HCT116 (cell line): ENCODE measurements at regions not wholly inside any gene's neighbourhood (a gene's known extent, or its start where the extent isn't known, plus 50 kb on each side); places are given as distances from the start of the nearest gene placed in this dataset.

Experiments
- CEBPB ChIP-seq: IDR thresholded peaks from 2 replicates; pipeline ENCODE4 v1.6.1; 2012; ENCODE audit warnings: low read depth
- EZH2 ChIP-seq: fragments of 200-600 bp; sonication (generic); IDR thresholded peaks from 2 replicates; pipeline ENCODE4 v1.6.1; 2017; ENCODE audit warnings: antibody characterized with exemption, mixed run types
- POLR2AphosphoS5 ChIP-seq: IDR thresholded peaks from 2 replicates; pipeline ENCODE4 v1.6.1; 2011; ENCODE audit warnings: mild to moderate bottlenecking, low read depth, low read length, moderate library complexity
- TF ChIP-seq, protein P1 (sequence below), 3 experiments: fragments of 200-600 bp in 1 of 3; sonication (generic) in 1 of 3; IDR thresholded peaks in 2 of 3; conservative IDR thresholded peaks in 1 of 3; 2 replicates each; pipeline ENCODE4 v1.5.1; 2012 to 2017; ENCODE audit warnings: low read depth in 2 of 3, low read length in 2 of 3, antibody characterized with exemption in 1 of 3, borderline replicate concordance in 1 of 3, control low read depth in 1 of 3, mild to moderate bottlenecking in 1 of 3, mixed read lengths in 1 of 3, mixed run types in 1 of 3, moderate library complexity in 1 of 3; ENCODE audit not compliant: insufficient read depth in 1 of 3
- TF ChIP-seq, protein P2 (sequence below): IDR thresholded peaks from 2 replicates; pipeline ENCODE4 v1.6.1; 2012
- TF ChIP-seq, protein P3 (sequence below): IDR thresholded peaks from 2 replicates; pipeline ENCODE4 v1.6.1; 2012; ENCODE audit warnings: low read depth
- TF ChIP-seq, protein P4 (sequence below): IDR thresholded peaks from 2 replicates; pipeline ENCODE4 v1.6.1; 2012
- TF ChIP-seq, protein P5 (sequence below): IDR thresholded peaks from 2 replicates; pipeline ENCODE4 v1.6.1; 2011; ENCODE audit warnings: mild to moderate bottlenecking, low read length, moderate library complexity; ENCODE audit not compliant: insufficient replicate concordance; ENCODE audit errors: extremely low read depth

DNA sequence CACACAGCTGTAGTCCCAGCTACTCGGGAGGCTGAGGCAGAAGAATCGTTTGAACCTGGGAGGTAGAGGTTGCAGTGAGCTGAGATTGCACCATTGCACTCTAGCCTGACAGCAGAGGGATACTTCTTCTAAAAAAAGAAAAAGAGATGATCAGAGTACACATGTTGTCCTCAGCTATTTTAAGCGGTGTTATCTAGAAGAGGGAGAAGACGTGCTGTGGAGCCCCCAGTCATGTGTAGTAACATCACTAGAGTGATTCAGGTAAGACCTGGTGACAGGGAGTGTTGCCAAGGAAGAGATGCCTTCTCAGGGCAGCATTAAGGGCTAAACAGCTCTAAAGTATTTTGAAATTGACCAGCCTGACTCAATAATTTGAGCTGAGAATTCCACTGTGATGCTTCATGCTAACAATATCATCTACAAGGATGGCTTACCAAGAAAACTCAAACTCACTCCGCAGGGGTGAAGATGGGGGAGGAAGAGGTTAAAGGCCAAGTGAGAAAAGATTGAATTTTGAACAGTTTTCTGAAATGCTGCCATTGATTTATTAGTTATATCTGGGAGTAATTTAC, 97.4 kb downstream of the KLF6 start:
- TF ChIP-seq, protein P1, sequence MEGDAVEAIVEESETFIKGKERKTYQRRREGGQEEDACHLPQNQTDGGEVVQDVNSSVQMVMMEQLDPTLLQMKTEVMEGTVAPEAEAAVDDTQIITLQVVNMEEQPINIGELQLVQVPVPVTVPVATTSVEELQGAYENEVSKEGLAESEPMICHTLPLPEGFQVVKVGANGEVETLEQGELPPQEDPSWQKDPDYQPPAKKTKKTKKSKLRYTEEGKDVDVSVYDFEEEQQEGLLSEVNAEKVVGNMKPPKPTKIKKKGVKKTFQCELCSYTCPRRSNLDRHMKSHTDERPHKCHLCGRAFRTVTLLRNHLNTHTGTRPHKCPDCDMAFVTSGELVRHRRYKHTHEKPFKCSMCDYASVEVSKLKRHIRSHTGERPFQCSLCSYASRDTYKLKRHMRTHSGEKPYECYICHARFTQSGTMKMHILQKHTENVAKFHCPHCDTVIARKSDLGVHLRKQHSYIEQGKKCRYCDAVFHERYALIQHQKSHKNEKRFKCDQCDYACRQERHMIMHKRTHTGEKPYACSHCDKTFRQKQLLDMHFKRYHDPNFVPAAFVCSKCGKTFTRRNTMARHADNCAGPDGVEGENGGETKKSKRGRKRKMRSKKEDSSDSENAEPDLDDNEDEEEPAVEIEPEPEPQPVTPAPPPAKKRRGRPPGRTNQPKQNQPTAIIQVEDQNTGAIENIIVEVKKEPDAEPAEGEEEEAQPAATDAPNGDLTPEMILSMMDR (IDR thresholded peaks at IDR 0.05 in 2 of 3, conservative IDR thresholded peaks at IDR 0.05 in 1 of 3; ENCODE audit: borderline replicate concordance in 1 of 3, insufficient read depth in 1 of 3, low read depth in 2 of 3, low read length in 2 of 3): no peak
- no peak for TF ChIP-seq CEBPB
- TF ChIP-seq, protein P2, sequence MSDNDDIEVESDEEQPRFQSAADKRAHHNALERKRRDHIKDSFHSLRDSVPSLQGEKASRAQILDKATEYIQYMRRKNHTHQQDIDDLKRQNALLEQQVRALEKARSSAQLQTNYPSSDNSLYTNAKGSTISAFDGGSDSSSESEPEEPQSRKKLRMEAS: no peak
- TF ChIP-seq, protein P3, sequence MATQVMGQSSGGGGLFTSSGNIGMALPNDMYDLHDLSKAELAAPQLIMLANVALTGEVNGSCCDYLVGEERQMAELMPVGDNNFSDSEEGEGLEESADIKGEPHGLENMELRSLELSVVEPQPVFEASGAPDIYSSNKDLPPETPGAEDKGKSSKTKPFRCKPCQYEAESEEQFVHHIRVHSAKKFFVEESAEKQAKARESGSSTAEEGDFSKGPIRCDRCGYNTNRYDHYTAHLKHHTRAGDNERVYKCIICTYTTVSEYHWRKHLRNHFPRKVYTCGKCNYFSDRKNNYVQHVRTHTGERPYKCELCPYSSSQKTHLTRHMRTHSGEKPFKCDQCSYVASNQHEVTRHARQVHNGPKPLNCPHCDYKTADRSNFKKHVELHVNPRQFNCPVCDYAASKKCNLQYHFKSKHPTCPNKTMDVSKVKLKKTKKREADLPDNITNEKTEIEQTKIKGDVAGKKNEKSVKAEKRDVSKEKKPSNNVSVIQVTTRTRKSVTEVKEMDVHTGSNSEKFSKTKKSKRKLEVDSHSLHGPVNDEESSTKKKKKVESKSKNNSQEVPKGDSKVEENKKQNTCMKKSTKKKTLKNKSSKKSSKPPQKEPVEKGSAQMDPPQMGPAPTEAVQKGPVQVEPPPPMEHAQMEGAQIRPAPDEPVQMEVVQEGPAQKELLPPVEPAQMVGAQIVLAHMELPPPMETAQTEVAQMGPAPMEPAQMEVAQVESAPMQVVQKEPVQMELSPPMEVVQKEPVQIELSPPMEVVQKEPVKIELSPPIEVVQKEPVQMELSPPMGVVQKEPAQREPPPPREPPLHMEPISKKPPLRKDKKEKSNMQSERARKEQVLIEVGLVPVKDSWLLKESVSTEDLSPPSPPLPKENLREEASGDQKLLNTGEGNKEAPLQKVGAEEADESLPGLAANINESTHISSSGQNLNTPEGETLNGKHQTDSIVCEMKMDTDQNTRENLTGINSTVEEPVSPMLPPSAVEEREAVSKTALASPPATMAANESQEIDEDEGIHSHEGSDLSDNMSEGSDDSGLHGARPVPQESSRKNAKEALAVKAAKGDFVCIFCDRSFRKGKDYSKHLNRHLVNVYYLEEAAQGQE: no peak
- TF ChIP-seq EZH2: no peak
- TF ChIP-seq, protein P4, sequence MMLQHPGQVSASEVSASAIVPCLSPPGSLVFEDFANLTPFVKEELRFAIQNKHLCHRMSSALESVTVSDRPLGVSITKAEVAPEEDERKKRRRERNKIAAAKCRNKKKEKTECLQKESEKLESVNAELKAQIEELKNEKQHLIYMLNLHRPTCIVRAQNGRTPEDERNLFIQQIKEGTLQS: no peak
- no peak for TF ChIP-seq POLR2AphosphoS5
- TF ChIP-seq, protein P5, sequence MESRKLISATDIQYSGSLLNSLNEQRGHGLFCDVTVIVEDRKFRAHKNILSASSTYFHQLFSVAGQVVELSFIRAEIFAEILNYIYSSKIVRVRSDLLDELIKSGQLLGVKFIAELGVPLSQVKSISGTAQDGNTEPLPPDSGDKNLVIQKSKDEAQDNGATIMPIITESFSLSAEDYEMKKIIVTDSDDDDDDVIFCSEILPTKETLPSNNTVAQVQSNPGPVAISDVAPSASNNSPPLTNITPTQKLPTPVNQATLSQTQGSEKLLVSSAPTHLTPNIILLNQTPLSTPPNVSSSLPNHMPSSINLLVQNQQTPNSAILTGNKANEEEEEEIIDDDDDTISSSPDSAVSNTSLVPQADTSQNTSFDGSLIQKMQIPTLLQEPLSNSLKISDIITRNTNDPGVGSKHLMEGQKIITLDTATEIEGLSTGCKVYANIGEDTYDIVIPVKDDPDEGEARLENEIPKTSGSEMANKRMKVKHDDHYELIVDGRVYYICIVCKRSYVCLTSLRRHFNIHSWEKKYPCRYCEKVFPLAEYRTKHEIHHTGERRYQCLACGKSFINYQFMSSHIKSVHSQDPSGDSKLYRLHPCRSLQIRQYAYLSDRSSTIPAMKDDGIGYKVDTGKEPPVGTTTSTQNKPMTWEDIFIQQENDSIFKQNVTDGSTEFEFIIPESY: no peak
